IMR-90 (cell line): ENCODE measurements at regions not wholly inside any gene's neighbourhood (a gene's known extent, or its start where the extent isn't known, plus 50 kb on each side); places are given as distances from the start of the nearest gene placed in this dataset.

Experiments used
- ATAC-seq: fragments of 200-7000 bp; cut with Tn5 transposase; 2 replicates; pipeline ENCODE4 v1.9.1; 2020; ENCODE audit warnings: low read depth, mild to moderate bottlenecking, moderate library complexity
- BruUV-seq: library from RNA; stranded (reverse); fragments of 400-500 nt; replicated peaks from 2 replicates; lab custom pipeline; 2021; lab: Mats Ljungman, UMichigan
- CTCF ChIA-PET: fragments of 300-600 bp; formaldehyde crosslinking; extraction: SDS; loops from one replicate; lab custom pipeline; 2021; ENCODE audit warnings: antibody characterized with exemption; lab: Yijun Ruan, JAX
- POLR2A ChIA-PET: fragments of 300-600 bp; sonication (Branson Sonifier 250); formaldehyde crosslinking; loops from one replicate; lab custom pipeline; 2022; ENCODE audit warnings: antibody characterized with exemption; ENCODE audit not compliant: unreplicated experiment; lab: Charles Lee
- DNase-seq: peaks from one replicate; pipeline ENCODE4 v3.0.0; 2013
- H2AFZ ChIP-seq: replicated peaks from 2 replicates; pipeline ENCODE3; 2013; ENCODE audit warnings: low read length, mild to moderate bottlenecking; ENCODE audit not compliant: poor library complexity
- H2AK5ac ChIP-seq: 2 replicates; pipeline ENCODE4 v1.6.1; 2013; ENCODE audit warnings: low read depth, low read length, inconsistent platforms
- H2AK9ac ChIP-seq: replicated peaks from 2 replicates; pipeline ENCODE3; 2013; ENCODE audit warnings: mild to moderate bottlenecking, low read depth, low read length, moderate library complexity; ENCODE audit not compliant: poor library complexity
- H2BK120ac ChIP-seq: 2 replicates; pipeline ENCODE4 v1.6.1; 2013; ENCODE audit warnings: low read depth, low read length, inconsistent platforms
- H2BK15ac ChIP-seq: 3 replicates; pipeline ENCODE4 v1.6.1; 2013; ENCODE audit warnings: low read depth, low read length, inconsistent platforms
- H2BK20ac ChIP-seq: 2 replicates; pipeline ENCODE4 v1.6.1; 2013; ENCODE audit warnings: low read depth, mild to moderate bottlenecking, inconsistent platforms, low read length, moderate library complexity
- H2BK5ac ChIP-seq: 2 replicates; pipeline ENCODE4 v1.6.1; 2013; ENCODE audit warnings: mild to moderate bottlenecking, low read depth, low read length, inconsistent platforms; ENCODE audit not compliant: poor library complexity, severe bottlenecking
- H3K14ac ChIP-seq: replicated peaks from 2 replicates; pipeline ENCODE4 v1.6.1; 2013; ENCODE audit warnings: low read depth, low read length, inconsistent platforms
- H3K18ac ChIP-seq: 2 replicates; pipeline ENCODE4 v1.6.1; 2013; ENCODE audit warnings: low read depth, low read length, control low read depth
- H3K23ac ChIP-seq: 2 replicates; pipeline ENCODE4 v1.6.1; 2013; ENCODE audit warnings: low read depth, low read length, inconsistent platforms
- H3K27ac ChIP-seq: 2 replicates; pipeline ENCODE4 v1.5.1; 2013; ENCODE audit warnings: mild to moderate bottlenecking, control low read depth, low read length; ENCODE audit not compliant: insufficient read depth
- H3K27me3 ChIP-seq: 2 replicates; pipeline ENCODE4 v1.6.1; 2013; ENCODE audit warnings: low read length; ENCODE audit not compliant: control insufficient read depth, insufficient read depth
- H3K36me3 ChIP-seq: 2 replicates; pipeline ENCODE4 v1.6.1; 2013; ENCODE audit warnings: low read length, mixed read lengths; ENCODE audit not compliant: control insufficient read depth, insufficient read depth
- H3K4ac ChIP-seq: 2 replicates; pipeline ENCODE4 v1.6.1; 2013; ENCODE audit warnings: low read depth, low read length, inconsistent platforms
- H3K4me1 ChIP-seq: 2 replicates; pipeline ENCODE4 v1.6.1; 2013; ENCODE audit warnings: low read length, mixed read lengths; ENCODE audit not compliant: control insufficient read depth, insufficient read depth
- H3K4me2 ChIP-seq: 2 replicates; pipeline ENCODE4 v1.6.1; 2013; ENCODE audit warnings: low read depth, mild to moderate bottlenecking, control low read depth, low read length, moderate library complexity
- H3K4me3 ChIP-seq: 2 replicates; pipeline ENCODE4 v1.5.1; 2013; ENCODE audit warnings: low read depth, mild to moderate bottlenecking, control low read depth, low read length, moderate library complexity; ENCODE audit not compliant: insufficient read depth
- H3K56ac ChIP-seq: 2 replicates; pipeline ENCODE4 v1.6.1; 2013; ENCODE audit warnings: low read length, inconsistent platforms; ENCODE audit not compliant: insufficient read depth; ENCODE audit errors: extremely low read depth
- H3K79me1 ChIP-seq, 2 experiments: 2 replicates each; pipeline ENCODE4 v1.6.1; 2013; ENCODE audit warnings: low read length in 2 of 2, inconsistent platforms in 1 of 2, low read depth in 1 of 2
- H3K9ac ChIP-seq: 2 replicates; pipeline ENCODE4 v1.6.1; 2013; ENCODE audit warnings: low read depth, low read length, control low read depth
- H3K9me1 ChIP-seq: 2 replicates; pipeline ENCODE4 v1.6.1; 2013; ENCODE audit warnings: low read length, inconsistent platforms; ENCODE audit not compliant: insufficient read depth
- H3K9me3 ChIP-seq: 2 replicates; pipeline ENCODE4 v1.6.1; 2013; ENCODE audit warnings: low read length; ENCODE audit not compliant: control insufficient read depth, insufficient read depth
- H4K20me1 ChIP-seq: 2 replicates; pipeline ENCODE4 v1.6.1; 2013; ENCODE audit warnings: low read length, inconsistent platforms; ENCODE audit not compliant: insufficient read depth
- H4K5ac ChIP-seq: 2 replicates; pipeline ENCODE4 v1.6.1; 2013; ENCODE audit warnings: mild to moderate bottlenecking, low read depth, low read length, control low read depth
- H4K8ac ChIP-seq, 2 experiments: 2 replicates each; pipeline ENCODE4 v1.6.1; 2013; ENCODE audit warnings: low read depth in 2 of 2, low read length in 2 of 2, control low read depth in 1 of 2, inconsistent platforms in 1 of 2
- H4K91ac ChIP-seq: 2 replicates; pipeline ENCODE4 v1.6.1; 2013; ENCODE audit warnings: low read depth, low read length, inconsistent platforms; ENCODE audit not compliant: insufficient read depth
- ELK1 ChIP-seq: fragments of 150-350 bp; IDR thresholded peaks from 2 replicates; pipeline ENCODE4 v1.6.1; 2016; ENCODE audit warnings: low read depth, mild to moderate bottlenecking, low read length, moderate library complexity, borderline replicate concordance
- FOS ChIP-seq: fragments of 150-350 bp; IDR thresholded peaks from 2 replicates; pipeline ENCODE4 v1.6.1; 2016; ENCODE audit warnings: low read depth, low read length
- SMC3 ChIP-seq: fragments of 150-350 bp; IDR thresholded peaks from 2 replicates; pipeline ENCODE4 v1.6.1; 2016; ENCODE audit warnings: low read depth, mild to moderate bottlenecking, antibody characterized with exemption, low read length, moderate library complexity
- WGBS, 2 experiments: methylation state at CpG; one replicate each; pipeline versions ENCODE4 v1.1.5 to v1.1.7; 2013; ENCODE audit warnings: missing lambda C conversion rate in 2 of 2; ENCODE audit not compliant: insufficient read length in 1 of 2; ENCODE audit errors: extremely low coverage in 2 of 2; 5-methylcytosine and 5-hydroxymethylcytosine counted together
- dilution Hi-C: fragments of 300-500 bp; cut with HindIII; formaldehyde crosslinking; loops from one replicate; pipeline ENCODE4 v1.14.3; 2018; ENCODE audit warnings: low sequenced_read_pairs; ENCODE audit not compliant: unreplicated experiment
- in situ Hi-C: fragments of 300-500 bp; cut with MboI; formaldehyde crosslinking; loops from 3 replicates; pipeline ENCODE4 v1.14.3; 2019; ENCODE audit warnings: low sequenced_read_pairs, inconsistent platforms, mixed read lengths
- intact Hi-C: fragments of 100-400 bp; cut with micrococcal nuclease; formaldehyde crosslinking; loops from 2 replicates; pipeline ENCODE4 v1.10.0; 2022

GRCh38 chr19:23525276-23525852 lies 130.1 kb upstream of the ZNF91 start:
- Histone ChIP-seq H2AFZ (no peak overlapping the region), H3K23ac (no peak overlapping the region), H3K9me1 (no peaks in the 10 kb centered on the region), H2AK9ac (no peak overlapping the region), H4K8ac (no peak overlapping the region), H3K4me2 (no peak overlapping the region), H4K20me1 (no peaks in the 10 kb centered on the region), H3K9ac (no peak overlapping the region), H4K5ac (no peak overlapping the region), H3K4me1 (no peaks in the 10 kb centered on the region), H2BK20ac (no peak overlapping the region), H3K4ac (no peak overlapping the region), H3K56ac (no peak overlapping the region), H3K79me1 (no peaks in the 10 kb centered on the region), H2BK5ac (no peak overlapping the region), H3K36me3 (no peaks in the 10 kb centered on the region), H3K14ac (no peak overlapping the region), H3K27ac (no peak overlapping the region), H2BK120ac (no peak overlapping the region), H3K18ac (no peak overlapping the region), H3K27me3 (no peaks in the 10 kb centered on the region), H4K91ac (no peak overlapping the region), H2BK15ac (no peak overlapping the region), H3K4me3 (no peak overlapping the region), H2AK5ac (no peak overlapping the region), H3K9me3 (peaks cover 18% of the 10 kb centered on the region)
- ChIA-PET CTCF (no interaction called here), POLR2A (no interaction called here)
- in situ Hi-C loops, result no loop called here
- TF ChIP-seq FOS (no peak), SMC3 (no peak), ELK1 (no peak)
- BruUV-seq, result no TSS peak
- DNase-seq (no peak), ATAC-seq (no peak)
- dilution Hi-C loops, result no loop called here
- WGBS, 2 experiments, result no CpG with 5 or more reads among the region's 2 CpGs
- intact Hi-C loops, result no loop called here
